ENCODE measurements at regions not wholly inside any gene's neighbourhood (a gene's known extent, or its start where the extent isn't known, plus 50 kb on each side); places are given as distances from the start of the nearest gene placed in this dataset.

- Mint-ChIP-seq H3K9me3 (peaks cover 1% of the 10 kb centered on the region), H3K27ac (no peak overlapping the region), H3K27me3 (no peaks in the 10 kb centered on the region), H3K4me1 (no peaks in the 10 kb centered on the region), H3K36me3 (no peaks in the 10 kb centered on the region), H3K4me3 (no peak overlapping the region)
- ATAC-seq (ENCODE audit: low read depth): no peak
- DNase-seq: no peak
- POLR2A ChIA-PET: no interaction called here
Measured at GRCh38 chr5:4148009-4148408, 552.4 kb downstream of the IRX1 start.

- ATAC-seq (ENCODE audit: low read depth): no peak
- POLR2A ChIA-PET: no interaction called here
- H3K4me1 Mint-ChIP-seq: no peaks in the 10 kb centered on the region
Measured at GRCh38 chr5:4150067-4150466, 554.4 kb downstream of the IRX1 start.

GRCh38 chr5:4156153-4156552, 560.5 kb downstream of the IRX1 start:
- H3K36me3 Mint-ChIP-seq: no peaks in the 10 kb centered on the region
- H3K4me1 Mint-ChIP-seq: no peaks in the 10 kb centered on the region
- H3K27ac Mint-ChIP-seq: no peak overlapping the region
- H3K4me3 Mint-ChIP-seq: no peak overlapping the region
- no peak for ATAC-seq (ENCODE audit: low read depth)
- POLR2A ChIA-PET: no interaction called here
- no peaks in the 10 kb centered on the region for H3K27me3 Mint-ChIP-seq
- H3K9me3 Mint-ChIP-seq: no peaks in the 10 kb centered on the region
- no peak for DNase-seq

More at GRCh38 chr5:4150067-4150466, 554.4 kb downstream of the IRX1 start:
- Mint-ChIP-seq H3K9me3 (peaks cover 1% of the 10 kb centered on the region), H3K36me3 (no peaks in the 10 kb centered on the region), H3K27me3 (no peaks in the 10 kb centered on the region), H3K4me3 (no peak overlapping the region), H3K27ac (no peak overlapping the region)
- no peak for DNase-seq

- ATAC-seq (ENCODE audit: low read depth): no peak
- no peak overlapping the region for H3K27ac Mint-ChIP-seq
- no peak for DNase-seq
- no peaks in the 10 kb centered on the region for H3K36me3 Mint-ChIP-seq
- no peak overlapping the region for H3K4me3 Mint-ChIP-seq
- H3K9me3 Mint-ChIP-seq: no peaks in the 10 kb centered on the region
- H3K27me3 Mint-ChIP-seq: no peaks in the 10 kb centered on the region
- POLR2A ChIA-PET: no interaction called here
- no peaks in the 10 kb centered on the region for H3K4me1 Mint-ChIP-seq
Measured at GRCh38 chr5:4156889-4157288, 561.3 kb downstream of the IRX1 start.

- no peaks in the 10 kb centered on the region for H3K27me3 Mint-ChIP-seq
- POLR2A ChIA-PET: no interaction called here
- no peak overlapping the region for H3K27ac Mint-ChIP-seq
- no peaks in the 10 kb centered on the region for H3K36me3 Mint-ChIP-seq
- ATAC-seq (ENCODE audit: low read depth): no peak
- H3K9me3 Mint-ChIP-seq: no peaks in the 10 kb centered on the region
- no peak for DNase-seq
- H3K4me1 Mint-ChIP-seq: no peaks in the 10 kb centered on the region
- H3K4me3 Mint-ChIP-seq: no peak overlapping the region
Measured at GRCh38 chr5:4158750-4159447, 563.3 kb downstream of the IRX1 start.

- POLR2A ChIA-PET: no interaction called here
- Mint-ChIP-seq H3K27ac (no peak overlapping the region), H3K9me3 (no peaks in the 10 kb centered on the region), H3K27me3 (no peaks in the 10 kb centered on the region), H3K4me1 (no peaks in the 10 kb centered on the region), H3K36me3 (no peaks in the 10 kb centered on the region), H3K4me3 (no peak overlapping the region)
- ATAC-seq (ENCODE audit: low read depth): no peak
- DNase-seq: no peak
Measured at GRCh38 chr5:4159681-4160080, 564.0 kb downstream of the IRX1 start.

- ATAC-seq (ENCODE audit: low read depth) (no peak), DNase-seq (no peak)
- POLR2A ChIA-PET: no interaction called here
- H3K4me1 Mint-ChIP-seq: no peaks in the 10 kb centered on the region
- H3K27me3 Mint-ChIP-seq: no peaks in the 10 kb centered on the region
- no peak overlapping the region for H3K27ac Mint-ChIP-seq
- H3K9me3 Mint-ChIP-seq: no peaks in the 10 kb centered on the region
- no peak overlapping the region for H3K4me3 Mint-ChIP-seq
- no peaks in the 10 kb centered on the region for H3K36me3 Mint-ChIP-seq
Measured at GRCh38 chr5:4164167-4164566, 568.5 kb downstream of the IRX1 start.

- DNase-seq (no peak), ATAC-seq (ENCODE audit: low read depth) (no peak)
- Mint-ChIP-seq H3K4me3 (no peak overlapping the region), H3K27ac (no peak overlapping the region), H3K36me3 (no peaks in the 10 kb centered on the region), H3K27me3 (no peaks in the 10 kb centered on the region), H3K4me1 (no peaks in the 10 kb centered on the region), H3K9me3 (peaks cover 10% of the 10 kb centered on the region)
- POLR2A ChIA-PET: no interaction called here
Measured at GRCh38 chr5:4180703-4181102, 585.1 kb downstream of the IRX1 start.

- no peak for ATAC-seq (ENCODE audit: low read depth)
- POLR2A ChIA-PET: no interaction called here
- Mint-ChIP-seq H3K27ac (no peak overlapping the region), H3K4me3 (no peak overlapping the region), H3K9me3 (peaks cover 8% of the 10 kb centered on the region), H3K4me1 (no peaks in the 10 kb centered on the region), H3K36me3 (no peaks in the 10 kb centered on the region), H3K27me3 (no peaks in the 10 kb centered on the region)
- no peak for DNase-seq
Measured at GRCh38 chr5:4182144-4182543, 586.5 kb downstream of the IRX1 start.

GRCh38 chr5:4185127-4185526, 589.5 kb downstream of the IRX1 start:
- ATAC-seq (ENCODE audit: low read depth) (no peak), DNase-seq (no peak)
- H3K27ac Mint-ChIP-seq: no peak overlapping the region
- H3K4me3 Mint-ChIP-seq: no peak overlapping the region
- POLR2A ChIA-PET: no interaction called here
- no peaks in the 10 kb centered on the region for H3K27me3 Mint-ChIP-seq
- H3K4me1 Mint-ChIP-seq: no peaks in the 10 kb centered on the region
- H3K36me3 Mint-ChIP-seq: no peaks in the 10 kb centered on the region
- H3K9me3 Mint-ChIP-seq: peaks cover 8% of the 10 kb centered on the region

- Mint-ChIP-seq H3K27ac (no peak overlapping the region), H3K4me1 (no peaks in the 10 kb centered on the region)
- no peak for ATAC-seq (ENCODE audit: low read depth)
Measured at GRCh38 chr5:4188704-4189103, 593.1 kb downstream of the IRX1 start.

GRCh38 chr5:4189317-4189716, 593.7 kb downstream of the IRX1 start:
- peaks cover 2% of the 10 kb centered on the region for H3K9me3 Mint-ChIP-seq
- DNase-seq (no peak), ATAC-seq (ENCODE audit: low read depth) (peak; percentile 83)
- H3K4me1 Mint-ChIP-seq: no peaks in the 10 kb centered on the region
- POLR2A ChIA-PET: no interaction called here
- H3K36me3 Mint-ChIP-seq: no peaks in the 10 kb centered on the region
- H3K27ac Mint-ChIP-seq: no peak overlapping the region
- no peaks in the 10 kb centered on the region for H3K27me3 Mint-ChIP-seq
- no peak overlapping the region for H3K4me3 Mint-ChIP-seq

More at GRCh38 chr5:4188704-4189103, 593.1 kb downstream of the IRX1 start:
- Mint-ChIP-seq H3K9me3 (peaks cover 5% of the 10 kb centered on the region), H3K4me3 (no peak overlapping the region), H3K27me3 (no peaks in the 10 kb centered on the region), H3K36me3 (no peaks in the 10 kb centered on the region)
- DNase-seq: no peak
- POLR2A ChIA-PET: no interaction called here

- H3K4me1 Mint-ChIP-seq: no peaks in the 10 kb centered on the region
- no peak overlapping the region for H3K27ac Mint-ChIP-seq
- no peaks in the 10 kb centered on the region for H3K36me3 Mint-ChIP-seq
- DNase-seq (peak; percentile 32), ATAC-seq (ENCODE audit: low read depth) (peak; percentile 35)
- no peak overlapping the region for H3K4me3 Mint-ChIP-seq
- no peaks in the 10 kb centered on the region for H3K27me3 Mint-ChIP-seq
- no peaks in the 10 kb centered on the region for H3K9me3 Mint-ChIP-seq
- POLR2A ChIA-PET: no interaction called here
Measured at GRCh38 chr5:4191041-4191440, 595.4 kb downstream of the IRX1 start.

- POLR2A ChIA-PET: no interaction called here
- no peaks in the 10 kb centered on the region for H3K9me3 Mint-ChIP-seq
- H3K27ac Mint-ChIP-seq: no peak overlapping the region
- ATAC-seq (ENCODE audit: low read depth): no peak
- DNase-seq: peak; percentile 37
- H3K36me3 Mint-ChIP-seq: no peaks in the 10 kb centered on the region
- no peaks in the 10 kb centered on the region for H3K27me3 Mint-ChIP-seq
- H3K4me3 Mint-ChIP-seq: no peak overlapping the region
- H3K4me1 Mint-ChIP-seq: no peaks in the 10 kb centered on the region
Measured at GRCh38 chr5:4191703-4192102, 596.1 kb downstream of the IRX1 start.

- no peak overlapping the region for H3K27ac Mint-ChIP-seq
- H3K36me3 Mint-ChIP-seq: no peaks in the 10 kb centered on the region
- H3K4me3 Mint-ChIP-seq: no peak overlapping the region
- no peaks in the 10 kb centered on the region for H3K27me3 Mint-ChIP-seq
- H3K9me3 Mint-ChIP-seq: no peaks in the 10 kb centered on the region
- DNase-seq: no peak
- no peaks in the 10 kb centered on the region for H3K4me1 Mint-ChIP-seq
- ATAC-seq (ENCODE audit: low read depth): no peak
- POLR2A ChIA-PET: no interaction called here
Measured at GRCh38 chr5:4192111-4192510, 596.5 kb downstream of the IRX1 start.

All from activated naive CD8-positive, alpha-beta T cell treated with anti-CD3 and anti-CD28 coated beads, Interleukin-2, amount 10 ng/mL, durations not matched to agents 7 days and 5 days (primary cell).